ENCODE measurements at regions not wholly inside any gene's neighbourhood (a gene's known extent, or its start where the extent isn't known, plus 50 kb on each side); places are given as distances from the start of the nearest gene placed in this dataset.

DNA sequence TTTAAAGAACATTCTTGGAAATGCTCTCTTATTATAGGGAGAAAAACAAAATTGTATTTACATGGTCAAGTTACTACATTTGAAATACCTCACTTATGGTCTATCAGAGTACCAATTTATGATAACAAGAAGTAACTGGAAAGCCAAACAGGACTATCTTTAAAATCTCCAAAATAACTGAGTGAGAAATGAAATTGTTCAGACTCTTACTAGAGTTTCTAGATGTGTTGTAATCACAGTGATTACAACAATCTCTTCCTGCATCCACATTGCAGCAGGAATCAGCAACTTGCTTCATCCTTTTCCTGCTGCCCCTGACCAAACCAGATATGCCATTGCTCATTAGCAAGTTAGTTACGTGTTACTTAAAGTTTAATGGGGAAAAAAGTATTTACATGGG, 245.2 kb upstream of the SMIM31 start:
- intact Hi-C loops (cut with micrococcal nuclease) = no loop called here
- H3K27ac Mint-ChIP-seq = no peak overlapping the region
- H3K27me3 Mint-ChIP-seq = no peaks in the 10 kb centered on the region
- DNase-seq = no peak
- no peaks in the 10 kb centered on the region for H3K4me1 Mint-ChIP-seq
- no peak overlapping the region for H3K4me3 Mint-ChIP-seq
- no peaks in the 10 kb centered on the region for H3K9me3 Mint-ChIP-seq
- H3K36me3 Mint-ChIP-seq (ENCODE audit: low read depth) = no peaks in the 10 kb centered on the region

DNA sequence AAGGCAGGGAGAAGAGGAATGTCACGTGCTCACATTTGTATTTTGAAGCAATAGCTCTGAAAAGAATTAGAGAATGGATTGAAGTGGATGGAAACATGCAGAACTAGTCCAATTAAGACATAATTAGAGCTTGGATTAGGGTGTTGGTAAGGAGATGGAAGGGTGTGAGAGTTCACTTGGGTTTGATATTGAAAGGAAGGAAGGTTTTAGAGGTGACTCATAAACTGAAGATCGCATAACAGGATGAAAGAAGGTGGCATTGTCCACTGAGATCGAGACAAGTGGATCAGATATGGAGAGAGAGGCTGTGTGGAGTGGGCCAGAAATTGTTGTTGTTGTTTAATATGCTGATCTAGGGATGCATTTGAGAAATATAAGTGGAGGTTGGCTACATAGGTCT, 244.0 kb upstream of the SMIM31 start:
- no peak for DNase-seq
- H3K36me3 Mint-ChIP-seq (ENCODE audit: low read depth) = no peaks in the 10 kb centered on the region
- H3K27me3 Mint-ChIP-seq = no peaks in the 10 kb centered on the region
- H3K4me1 Mint-ChIP-seq = no peaks in the 10 kb centered on the region
- no peak overlapping the region for H3K4me3 Mint-ChIP-seq
- H3K27ac Mint-ChIP-seq = no peak overlapping the region
- H3K9me3 Mint-ChIP-seq = no peaks in the 10 kb centered on the region
- intact Hi-C loops (cut with micrococcal nuclease) = no loop called here

DNA sequence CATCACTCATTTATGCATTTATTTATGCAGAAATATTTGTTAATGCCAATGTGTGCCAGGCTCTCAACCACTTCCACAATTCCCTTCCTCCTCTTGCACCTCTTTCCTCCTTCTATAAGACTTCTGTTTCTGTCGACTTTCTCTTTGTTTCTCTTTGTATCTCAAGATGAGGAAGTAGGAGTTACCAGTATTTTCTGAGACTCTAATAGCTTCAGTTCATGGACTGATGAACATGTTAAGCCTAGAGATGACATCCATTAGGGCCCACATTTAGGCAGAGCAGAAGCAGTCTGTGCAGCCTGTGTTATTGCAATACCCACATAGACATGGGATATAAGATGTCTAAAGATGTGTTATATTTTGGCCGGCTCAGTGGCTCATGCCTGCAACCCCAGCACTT, 241.8 kb upstream of the SMIM31 start:
- no peaks in the 10 kb centered on the region for H3K4me1 Mint-ChIP-seq
- H3K27ac Mint-ChIP-seq = no peak overlapping the region
- no peaks in the 10 kb centered on the region for H3K9me3 Mint-ChIP-seq
- intact Hi-C loops (cut with micrococcal nuclease) = no loop called here
- H3K36me3 Mint-ChIP-seq (ENCODE audit: low read depth) = no peaks in the 10 kb centered on the region
- DNase-seq = no peak
- H3K27me3 Mint-ChIP-seq = no peaks in the 10 kb centered on the region
- H3K4me3 Mint-ChIP-seq = no peak overlapping the region

DNA sequence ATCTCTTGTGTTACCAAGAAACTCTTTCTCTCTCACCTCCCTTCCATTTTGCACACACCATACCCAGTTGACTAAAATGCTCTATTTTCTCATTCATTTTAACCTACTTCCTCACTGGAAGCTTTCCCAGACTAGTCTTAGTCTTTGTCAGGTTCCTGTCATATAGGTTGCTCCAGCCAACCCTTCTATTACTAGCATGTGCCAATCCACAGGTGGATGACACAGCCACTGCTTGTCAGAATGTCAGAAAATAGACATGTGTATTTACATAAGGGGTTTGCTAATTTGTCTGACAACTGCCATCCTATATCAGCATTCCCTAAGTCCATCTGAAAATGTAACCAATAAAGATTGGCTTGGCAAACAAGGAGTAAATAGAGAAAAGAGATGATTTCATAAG, 239.2 kb upstream of the SMIM31 start:
- no peak for DNase-seq
- intact Hi-C loops (cut with micrococcal nuclease) = no loop called here
- Mint-ChIP-seq H3K27me3 (no peaks in the 10 kb centered on the region), H3K4me3 (no peak overlapping the region), H3K27ac (no peak overlapping the region), H3K36me3 (ENCODE audit: low read depth) (no peaks in the 10 kb centered on the region), H3K4me1 (no peaks in the 10 kb centered on the region), H3K9me3 (no peaks in the 10 kb centered on the region)

DNA sequence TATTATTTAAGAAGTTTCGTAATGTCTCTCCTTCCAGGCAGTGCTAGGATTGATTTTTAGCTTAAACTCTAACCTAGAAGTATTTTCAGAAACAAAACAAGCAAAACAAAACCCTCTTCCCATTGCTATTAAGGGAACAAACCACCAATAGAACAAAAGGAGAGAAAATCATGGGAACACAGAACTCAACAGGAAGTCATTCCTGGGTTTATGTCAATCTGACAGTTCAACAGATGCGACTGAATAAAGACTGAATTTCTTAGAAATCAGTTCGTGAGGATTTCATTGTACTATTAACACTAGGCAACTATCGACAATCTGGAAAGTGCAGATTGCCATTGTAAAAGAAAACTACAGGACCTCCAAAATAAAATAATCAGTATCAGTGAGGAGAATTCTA, 229.1 kb upstream of the SMIM31 start:
- intact Hi-C loops (cut with micrococcal nuclease) = no loop called here
- H3K36me3 Mint-ChIP-seq (ENCODE audit: low read depth) = no peaks in the 10 kb centered on the region
- no peak for DNase-seq
- H3K27me3 Mint-ChIP-seq = no peaks in the 10 kb centered on the region
- H3K4me1 Mint-ChIP-seq = no peaks in the 10 kb centered on the region
- H3K9me3 Mint-ChIP-seq = no peaks in the 10 kb centered on the region
- no peak overlapping the region for H3K4me3 Mint-ChIP-seq
- no peak overlapping the region for H3K27ac Mint-ChIP-seq

DNA sequence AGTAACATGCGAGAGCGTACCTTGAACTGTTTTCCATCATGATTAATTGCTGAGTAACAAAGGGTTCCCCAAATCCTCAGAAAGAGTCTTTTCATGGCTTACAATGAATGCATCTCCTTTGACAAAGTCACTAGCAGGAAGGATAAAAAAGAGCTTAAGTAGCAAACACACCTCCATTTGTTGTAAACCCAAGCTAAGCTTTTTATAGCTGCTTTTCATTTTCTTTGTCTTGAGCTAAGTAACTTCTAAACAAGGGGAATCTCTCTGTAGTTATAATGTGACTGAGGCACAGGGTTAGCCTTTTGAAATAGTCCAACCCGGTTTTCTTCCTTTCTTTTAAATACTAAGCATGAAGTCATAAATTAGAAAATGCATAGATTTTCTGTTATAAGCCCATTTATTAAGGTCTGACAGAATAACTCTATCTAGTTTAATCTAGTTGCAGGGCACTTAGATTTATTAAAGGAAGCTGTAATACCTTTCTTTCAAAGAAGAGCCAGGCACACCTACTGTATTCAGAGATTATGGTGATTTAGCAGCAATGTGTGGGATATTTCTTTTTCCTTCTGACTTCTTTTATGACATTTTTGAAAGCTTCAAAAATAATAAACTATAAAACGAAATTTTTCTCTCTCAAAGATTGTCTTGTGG, 226.9 kb upstream of the SMIM31 start:
- H3K4me3 Mint-ChIP-seq = no peak overlapping the region
- H3K4me1 Mint-ChIP-seq = no peaks in the 10 kb centered on the region
- intact Hi-C loops (cut with micrococcal nuclease) = no loop called here
- no peak overlapping the region for H3K27ac Mint-ChIP-seq
- DNase-seq = no peak
- H3K9me3 Mint-ChIP-seq = no peaks in the 10 kb centered on the region
- no peaks in the 10 kb centered on the region for H3K27me3 Mint-ChIP-seq
- H3K36me3 Mint-ChIP-seq (ENCODE audit: low read depth) = no peaks in the 10 kb centered on the region

DNA sequence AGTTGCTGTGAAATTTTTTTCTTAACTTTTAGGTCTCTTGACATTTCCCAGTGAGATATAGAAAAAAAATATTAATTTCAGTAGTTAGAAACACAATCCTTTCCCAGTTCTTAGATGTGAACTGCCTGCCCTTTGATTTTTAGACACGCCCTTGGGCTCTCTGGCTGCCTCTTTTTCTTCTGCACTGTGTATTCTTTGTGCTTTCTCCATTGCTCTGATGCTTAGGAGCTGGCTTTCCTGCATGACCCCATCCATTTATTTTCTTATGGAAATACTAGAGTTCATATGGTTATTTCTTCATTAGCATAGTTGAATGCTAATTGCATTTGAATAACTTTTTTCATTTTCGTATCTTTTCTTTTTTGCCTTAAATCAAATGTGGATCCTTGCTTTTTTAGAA, 224.9 kb upstream of the SMIM31 start:
- Mint-ChIP-seq H3K36me3 (ENCODE audit: low read depth) (no peaks in the 10 kb centered on the region), H3K27me3 (no peaks in the 10 kb centered on the region), H3K4me3 (no peak overlapping the region), H3K4me1 (no peaks in the 10 kb centered on the region), H3K27ac (no peak overlapping the region), H3K9me3 (no peaks in the 10 kb centered on the region)
- intact Hi-C loops (cut with micrococcal nuclease) = no loop called here
- no peak for DNase-seq

DNA sequence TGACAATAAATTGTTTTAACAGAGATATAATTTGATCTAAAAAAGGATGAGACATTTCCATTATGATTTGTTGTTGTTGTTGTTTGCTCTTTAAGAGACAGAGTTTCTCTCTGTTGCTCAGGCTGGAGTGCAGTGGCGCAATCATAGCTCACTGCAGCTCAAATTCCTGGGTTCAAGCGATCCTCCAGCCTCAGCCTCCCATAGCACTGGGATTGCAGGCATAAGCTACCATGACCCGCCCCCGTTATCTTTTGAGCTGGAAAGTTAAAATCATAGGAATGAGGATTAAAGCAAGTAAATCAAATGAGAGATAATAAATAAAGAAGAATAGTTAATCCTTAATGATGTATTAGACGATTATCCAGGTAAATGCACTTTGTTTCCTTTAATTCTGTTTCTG, 224.4 kb upstream of the SMIM31 start:
- intact Hi-C loops (cut with micrococcal nuclease) = no loop called here
- no peaks in the 10 kb centered on the region for H3K36me3 Mint-ChIP-seq (ENCODE audit: low read depth)
- no peak overlapping the region for H3K27ac Mint-ChIP-seq
- DNase-seq = peak; percentile 16
- H3K27me3 Mint-ChIP-seq = no peaks in the 10 kb centered on the region
- no peaks in the 10 kb centered on the region for H3K9me3 Mint-ChIP-seq
- H3K4me1 Mint-ChIP-seq = no peaks in the 10 kb centered on the region
- no peak overlapping the region for H3K4me3 Mint-ChIP-seq

DNA sequence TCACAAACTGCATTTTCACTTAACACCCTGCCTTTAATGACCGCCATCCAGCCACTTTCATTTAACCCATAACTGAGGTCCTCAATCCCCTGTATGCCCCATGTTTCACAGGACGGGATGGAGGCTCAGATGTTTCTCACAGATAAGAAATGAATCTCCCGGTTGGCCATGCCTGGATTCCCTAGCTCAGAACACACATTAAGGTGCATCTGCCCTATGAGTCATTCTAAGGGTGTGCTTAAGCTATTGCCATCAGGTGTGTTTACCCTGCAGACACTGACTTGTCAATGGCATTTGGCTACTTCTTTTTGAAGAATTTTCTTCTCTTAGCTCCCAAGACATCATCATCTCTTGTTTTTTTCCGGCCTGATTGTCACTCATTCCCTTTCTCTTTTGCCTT, 222.6 kb upstream of the SMIM31 start:
- Mint-ChIP-seq H3K27ac (no peak overlapping the region), H3K9me3 (no peaks in the 10 kb centered on the region), H3K4me3 (no peak overlapping the region), H3K4me1 (no peaks in the 10 kb centered on the region), H3K27me3 (no peaks in the 10 kb centered on the region), H3K36me3 (ENCODE audit: low read depth) (no peaks in the 10 kb centered on the region)
- intact Hi-C loops (cut with micrococcal nuclease) = no loop called here
- DNase-seq = peak; percentile 18

DNA sequence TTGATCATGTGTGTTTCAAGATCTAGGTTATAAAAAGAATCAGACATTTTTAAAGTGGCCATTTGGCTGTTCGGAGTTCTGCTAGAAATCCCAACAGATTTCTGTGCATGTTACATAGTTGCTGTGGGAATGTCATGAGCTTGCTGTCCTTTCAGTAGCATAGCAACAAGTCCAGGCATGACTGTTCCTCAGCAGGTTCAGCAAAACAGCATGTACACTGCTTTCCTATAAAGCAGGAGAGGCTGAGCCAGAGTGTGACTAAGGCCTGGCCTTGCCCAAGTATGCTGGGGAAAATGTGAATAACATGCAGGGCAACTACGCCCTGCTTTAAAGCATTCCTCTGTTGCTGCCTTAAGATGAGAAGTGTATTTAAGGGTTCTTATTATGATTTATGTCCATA, 217.1 kb upstream of the SMIM31 start:
- H3K9me3 Mint-ChIP-seq = peaks cover 3% of the 10 kb centered on the region
- intact Hi-C loops (cut with micrococcal nuclease) = no loop called here

DNA sequence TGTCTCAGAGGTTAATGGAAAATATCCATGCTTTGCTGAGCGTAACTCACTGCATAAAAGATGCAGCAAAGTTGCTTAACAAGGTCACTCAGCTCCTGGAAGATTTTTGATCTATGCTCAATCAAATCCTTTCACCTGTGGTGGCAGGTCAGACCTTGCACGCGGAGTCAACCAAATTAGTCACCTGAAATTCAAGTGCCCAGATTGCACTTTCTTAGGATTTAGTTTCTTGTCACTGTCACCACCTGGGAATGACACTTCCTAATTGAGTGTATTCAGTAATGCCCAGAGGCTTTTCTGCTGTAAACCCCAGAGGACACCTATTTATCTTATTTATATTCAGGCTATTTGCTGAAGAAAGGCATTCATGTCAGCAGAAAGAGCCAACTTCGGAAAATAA, 215.8 kb upstream of the SMIM31 start:
- no peak overlapping the region for H3K27ac Mint-ChIP-seq
- no peaks in the 10 kb centered on the region for H3K27me3 Mint-ChIP-seq
- no peaks in the 10 kb centered on the region for H3K36me3 Mint-ChIP-seq (ENCODE audit: low read depth)
- intact Hi-C loops (cut with micrococcal nuclease) = no loop called here
- no peak for DNase-seq
- peaks cover 3% of the 10 kb centered on the region for H3K9me3 Mint-ChIP-seq
- H3K4me1 Mint-ChIP-seq = no peaks in the 10 kb centered on the region
- no peak overlapping the region for H3K4me3 Mint-ChIP-seq

More for the DNA sequence above, 217.1 kb upstream of the SMIM31 start:
- no peak for DNase-seq
- no peaks in the 10 kb centered on the region for H3K27me3 Mint-ChIP-seq
- H3K36me3 Mint-ChIP-seq (ENCODE audit: low read depth) = no peaks in the 10 kb centered on the region
- H3K27ac Mint-ChIP-seq = no peak overlapping the region
- H3K4me1 Mint-ChIP-seq = no peaks in the 10 kb centered on the region
- H3K4me3 Mint-ChIP-seq = no peak overlapping the region

DNA sequence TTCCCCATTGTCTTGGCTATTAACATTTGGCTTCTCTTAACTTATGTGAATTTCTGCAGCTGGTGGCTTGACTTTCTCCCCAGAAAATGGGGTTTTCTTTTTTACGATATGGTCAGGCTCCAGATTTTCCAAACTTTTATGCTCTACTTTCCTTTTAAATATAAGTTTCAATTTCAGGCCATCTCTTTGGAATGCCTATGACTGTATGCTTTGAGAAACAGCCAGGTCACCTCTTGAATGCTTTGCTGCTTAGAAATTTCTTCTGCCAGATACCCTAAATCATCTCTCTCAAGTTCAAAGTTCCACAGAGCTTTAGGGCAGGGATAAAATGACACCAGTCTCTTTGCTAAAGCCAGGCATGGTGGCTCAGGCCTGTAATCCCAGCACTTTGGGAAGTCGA, 212.9 kb upstream of the SMIM31 start:
- H3K27ac Mint-ChIP-seq = no peak overlapping the region
- no peak for DNase-seq
- no peaks in the 10 kb centered on the region for H3K36me3 Mint-ChIP-seq (ENCODE audit: low read depth)
- intact Hi-C loops (cut with micrococcal nuclease) = no loop called here
- peaks cover 3% of the 10 kb centered on the region for H3K9me3 Mint-ChIP-seq
- no peaks in the 10 kb centered on the region for H3K4me1 Mint-ChIP-seq
- H3K27me3 Mint-ChIP-seq = no peaks in the 10 kb centered on the region
- H3K4me3 Mint-ChIP-seq = no peak overlapping the region

DNA sequence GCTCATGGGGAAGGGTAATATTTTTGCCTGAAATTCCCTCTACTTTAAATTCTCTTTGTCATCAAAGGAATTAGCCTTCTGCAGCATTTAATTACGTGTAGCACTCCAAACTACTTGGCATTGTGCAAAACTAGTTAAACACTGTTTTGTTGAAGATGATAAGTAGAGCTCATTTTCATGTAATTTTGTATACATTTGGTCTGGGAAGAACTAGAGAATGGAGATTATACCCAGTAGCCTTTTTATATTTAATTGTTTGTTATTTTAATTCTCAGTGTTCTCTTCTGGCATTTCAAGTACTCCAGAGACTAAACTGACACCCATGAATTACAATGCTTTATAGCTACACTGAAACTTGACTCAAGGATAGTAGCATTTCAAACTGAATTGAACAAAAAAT, 211.5 kb upstream of the SMIM31 start:
- Mint-ChIP-seq H3K27me3 (no peaks in the 10 kb centered on the region), H3K9me3 (peaks cover 3% of the 10 kb centered on the region), H3K27ac (no peak overlapping the region), H3K36me3 (ENCODE audit: low read depth) (no peaks in the 10 kb centered on the region), H3K4me3 (no peak overlapping the region), H3K4me1 (no peaks in the 10 kb centered on the region)
- intact Hi-C loops (cut with micrococcal nuclease) = no loop called here
- no peak for DNase-seq

DNA sequence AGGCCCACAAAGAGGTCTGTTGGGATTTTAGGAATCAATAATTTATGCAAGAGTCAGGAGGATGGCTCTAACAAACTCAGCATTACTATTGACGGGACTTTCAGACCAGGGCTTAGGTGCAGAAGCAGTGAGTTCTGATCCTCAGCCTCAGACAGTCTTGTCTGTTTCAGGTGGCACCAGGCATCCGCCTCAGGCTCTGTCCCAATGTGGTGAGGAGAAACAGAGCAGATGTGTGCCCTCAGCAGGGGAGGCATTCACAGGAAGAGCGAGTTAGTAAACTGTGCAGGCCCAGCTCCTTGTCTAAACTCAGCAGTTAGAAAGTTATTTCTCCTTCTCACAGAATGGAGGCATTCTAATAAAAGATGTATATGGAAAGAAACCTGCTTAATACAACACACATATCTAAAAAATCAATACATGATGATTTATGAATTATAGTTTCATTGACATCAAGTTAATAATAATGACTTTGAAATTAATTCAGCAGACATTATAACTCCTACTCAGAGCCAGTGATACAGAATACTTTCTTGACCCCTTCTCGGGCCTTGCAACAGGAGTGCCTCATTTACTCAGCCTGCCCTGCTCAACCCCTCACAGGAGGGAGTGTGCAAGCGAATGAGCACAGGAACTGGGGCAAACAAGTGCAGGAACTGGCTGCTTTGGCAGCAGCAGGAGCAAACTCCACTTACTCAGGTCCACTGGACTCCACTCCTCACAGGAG, 202.8 kb upstream of the SMIM31 start:
- intact Hi-C loops (cut with micrococcal nuclease) = no loop called here
- Mint-ChIP-seq H3K4me1 (no peaks in the 10 kb centered on the region), H3K27me3 (no peaks in the 10 kb centered on the region), H3K4me3 (no peak overlapping the region), H3K36me3 (ENCODE audit: low read depth) (no peaks in the 10 kb centered on the region), H3K9me3 (no peaks in the 10 kb centered on the region), H3K27ac (no peak overlapping the region)
- DNase-seq = no peak

DNA sequence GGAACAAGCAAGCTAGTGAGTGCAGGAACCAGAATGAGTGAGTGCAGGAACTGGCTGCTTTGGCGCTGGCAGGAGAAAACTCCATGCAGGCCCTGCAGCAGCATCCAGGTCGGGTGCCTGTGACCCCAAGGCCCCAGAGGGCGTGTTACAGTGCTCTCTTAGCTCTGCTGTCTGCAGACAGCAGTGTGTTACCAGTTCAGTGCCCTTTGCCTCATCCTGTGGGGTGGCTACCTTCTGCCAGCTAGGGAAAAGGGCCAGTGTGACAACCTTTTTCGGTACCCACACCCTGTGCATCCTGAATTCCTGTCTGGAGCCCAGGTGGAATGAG, 202.3 kb upstream of the SMIM31 start:
- intact Hi-C loops (cut with micrococcal nuclease) = no loop called here

More for the DNA sequence above, 202.3 kb upstream of the SMIM31 start:
- DNase-seq = no peak
- Mint-ChIP-seq H3K4me3 (no peak overlapping the region), H3K9me3 (no peaks in the 10 kb centered on the region), H3K27me3 (no peaks in the 10 kb centered on the region), H3K27ac (no peak overlapping the region), H3K36me3 (ENCODE audit: low read depth) (no peaks in the 10 kb centered on the region), H3K4me1 (no peaks in the 10 kb centered on the region)

Data from activated CD4-positive, alpha-beta T cell treated with anti-CD3 and anti-CD28 coated beads, Interleukin-2, amount 10 ng/mL, durations not matched to agents 24 days and 14 days (primary cell).